RWPE2 (cell line): ENCODE measurements at regions not wholly inside any gene's neighbourhood (a gene's known extent, or its start where the extent isn't known, plus 50 kb on each side); places are given as distances from the start of the nearest gene placed in this dataset.
"Not testable (repeated sequence)": the region's sequence is repeated elsewhere in the genome, so short reads cannot be mapped to it uniquely, and the experiment has no call there.

Source experiments
- ATAC-seq: fragments of 200-7000 bp; cut with Tn5 transposase; 3 replicates; pipeline ENCODE4 v1.9.1; 2021; ENCODE audit warnings: low read depth
- DNase-seq: peaks from one replicate; pipeline ENCODE4 v3.0.0-alpha.2; 2020; ENCODE audit warnings: low spot score
- H3K27ac ChIP-seq: fragments of 450-650 bp; 2 replicates; pipeline ENCODE4 v1.5.1; 2017; ENCODE audit warnings: mild to moderate bottlenecking; ENCODE audit not compliant: poor library complexity, severe bottlenecking
- H3K27me3 ChIP-seq: fragments of 250-450 bp; sonication (Bioruptor Pico); 2 replicates; pipeline ENCODE4 v1.5.1; 2021; ENCODE audit warnings: mild to moderate bottlenecking, moderate library complexity; ENCODE audit not compliant: insufficient read depth, poor library complexity, severe bottlenecking
- H3K36me3 ChIP-seq: fragments of 250-450 bp; sonication (Bioruptor Pico); 2 replicates; pipeline ENCODE4 v1.5.1; 2020; ENCODE audit warnings: low read depth, mild to moderate bottlenecking, moderate library complexity
- H3K4me1 ChIP-seq: fragments of 250-450 bp; sonication (Bioruptor Pico); 2 replicates; pipeline ENCODE4 v1.5.1; 2021; ENCODE audit warnings: mild to moderate bottlenecking, moderate library complexity; ENCODE audit not compliant: insufficient read depth, poor library complexity, severe bottlenecking
- H3K4me3 ChIP-seq: fragments of 250-450 bp; sonication (Bioruptor Pico); 2 replicates; pipeline ENCODE4 v1.5.1; 2021; ENCODE audit warnings: mild to moderate bottlenecking, moderate library complexity; ENCODE audit not compliant: severe bottlenecking
- H3K9me3 ChIP-seq: fragments of 250-450 bp; sonication (Bioruptor Pico); 2 replicates; pipeline ENCODE4 v1.5.1; 2021; ENCODE audit warnings: mild to moderate bottlenecking, moderate library complexity; ENCODE audit not compliant: severe bottlenecking
- CTCF ChIP-seq: fragments of 450-650 bp; IDR thresholded peaks from one replicate; pipeline ENCODE4 v1.5.1; 2017; ENCODE audit warnings: mild to moderate bottlenecking, moderate library complexity; ENCODE audit not compliant: poor library complexity, severe bottlenecking

GRCh38 chr6:50555982-50556381 is 157.3 kb upstream of the TFAP2D start:
- TF ChIP-seq CTCF = no peak
- H3K4me1 ChIP-seq = no peaks in the 10 kb centered on the region
- no peak overlapping the region for H3K4me3 ChIP-seq
- no peaks in the 10 kb centered on the region for H3K9me3 ChIP-seq
- no peak overlapping the region for H3K27ac ChIP-seq
- peaks cover 6% of the 10 kb centered on the region for H3K27me3 ChIP-seq
- ATAC-seq (no peak), DNase-seq (no peak)
- no peaks in the 10 kb centered on the region for H3K36me3 ChIP-seq

- Histone ChIP-seq H3K27ac (no peak overlapping the region), H3K9me3 (no peaks in the 10 kb centered on the region), H3K27me3 (no peaks in the 10 kb centered on the region), H3K36me3 (no peaks in the 10 kb centered on the region), H3K4me3 (no peak overlapping the region), H3K4me1 (no peaks in the 10 kb centered on the region)
- TF ChIP-seq CTCF = no peak
- DNase-seq (no peak), ATAC-seq (no peak)
Measured at GRCh38 chr6:50565004-50565403, 148.3 kb upstream of the TFAP2D start.

- not testable (repeated sequence) for H3K36me3 ChIP-seq, H3K27me3 ChIP-seq, ATAC-seq
Measured at GRCh38 chr6:50571230-50571629, 142.1 kb upstream of the TFAP2D start.

GRCh38 chr6:50585441-50586330 is 127.6 kb upstream of the TFAP2D start:
- Histone ChIP-seq H3K4me1 (no peaks in the 10 kb centered on the region), H3K27ac (no peak overlapping the region), H3K36me3 (no peaks in the 10 kb centered on the region), H3K4me3 (no peak overlapping the region), H3K27me3 (peaks cover 7% of the 10 kb centered on the region), H3K9me3 (no peaks in the 10 kb centered on the region)
- no peak for TF ChIP-seq CTCF
- ATAC-seq = no peak
- peak; percentile 20 for DNase-seq

More at GRCh38 chr6:50571230-50571629, 142.1 kb upstream of the TFAP2D start:
- not testable (repeated sequence) for H3K4me1 ChIP-seq, H3K27ac ChIP-seq, DNase-seq, H3K4me3 ChIP-seq, H3K9me3 ChIP-seq

GRCh38 chr6:50586331-50586675 is 127.0 kb upstream of the TFAP2D start:
- no peak overlapping the region for H3K4me3 ChIP-seq
- H3K36me3 ChIP-seq = no peaks in the 10 kb centered on the region
- TF ChIP-seq CTCF = no peak
- ATAC-seq (no peak), DNase-seq (no peak)
- no peaks in the 10 kb centered on the region for H3K4me1 ChIP-seq
- no peaks in the 10 kb centered on the region for H3K9me3 ChIP-seq
- peaks cover 7% of the 10 kb centered on the region for H3K27me3 ChIP-seq
- H3K27ac ChIP-seq = no peak overlapping the region
